ENCODE measurements at regions not wholly inside any gene's neighbourhood (a gene's known extent, or its start where the extent isn't known, plus 50 kb on each side); places are given as distances from the start of the nearest gene placed in this dataset.

- TF ChIP-seq POLR2A (IDR thresholded peaks at IDR 0.05; ENCODE audit: low read length) (no peak), GATA1 (IDR thresholded peaks at IDR 0.05; ENCODE audit: low read depth, low read length) (no peak)
Observed at GRCh38 chr10:75287697-75288096, 51.9 kb upstream of the COMTD1 start.
